ENCODE measurements at regions not wholly inside any gene's neighbourhood (a gene's known extent, or its start where the extent isn't known, plus 50 kb on each side); places are given as distances from the start of the nearest gene placed in this dataset.

GRCh38 chr13:84132491-84132890 lies 250.2 kb upstream of the SLITRK1 start:
- no peaks in the 10 kb centered on the region for H3K27me3 ChIP-seq (ENCODE audit: control insufficient read depth, insufficient read depth, low read length)
- dilution Hi-C loops (cut with HindIII; ENCODE audit: low sequenced_read_pairs, unreplicated experiment) (no loop called here), intact Hi-C loops (cut with micrococcal nuclease) (no loop called here), in situ Hi-C loops (cut with MboI; ENCODE audit: low sequenced_read_pairs) (no loop called here)
- H4K20me1 ChIP-seq (ENCODE audit: insufficient read depth, low read length): no peaks in the 10 kb centered on the region
- ATAC-seq (ENCODE audit: low read depth) (no peak), DNase-seq (no peak)
- no peak for TF ChIP-seq MAFK (IDR thresholded peaks at IDR 0.05; ENCODE audit: low read depth, low read length)
- TF ChIP-seq CHD1 (IDR thresholded peaks at IDR 0.05; ENCODE audit: low read depth, low read length): no peak
- TF ChIP-seq RAD21 (IDR thresholded peaks at IDR 0.05; ENCODE audit: low read length): no peak
- no peak for TF ChIP-seq RCOR1 (IDR thresholded peaks at IDR 0.05; ENCODE audit: insufficient replicate concordance, low read length)
- no peak for TF ChIP-seq FOS (IDR thresholded peaks at IDR 0.05; ENCODE audit: low read depth, low read length)
- TF ChIP-seq, protein P1, sequence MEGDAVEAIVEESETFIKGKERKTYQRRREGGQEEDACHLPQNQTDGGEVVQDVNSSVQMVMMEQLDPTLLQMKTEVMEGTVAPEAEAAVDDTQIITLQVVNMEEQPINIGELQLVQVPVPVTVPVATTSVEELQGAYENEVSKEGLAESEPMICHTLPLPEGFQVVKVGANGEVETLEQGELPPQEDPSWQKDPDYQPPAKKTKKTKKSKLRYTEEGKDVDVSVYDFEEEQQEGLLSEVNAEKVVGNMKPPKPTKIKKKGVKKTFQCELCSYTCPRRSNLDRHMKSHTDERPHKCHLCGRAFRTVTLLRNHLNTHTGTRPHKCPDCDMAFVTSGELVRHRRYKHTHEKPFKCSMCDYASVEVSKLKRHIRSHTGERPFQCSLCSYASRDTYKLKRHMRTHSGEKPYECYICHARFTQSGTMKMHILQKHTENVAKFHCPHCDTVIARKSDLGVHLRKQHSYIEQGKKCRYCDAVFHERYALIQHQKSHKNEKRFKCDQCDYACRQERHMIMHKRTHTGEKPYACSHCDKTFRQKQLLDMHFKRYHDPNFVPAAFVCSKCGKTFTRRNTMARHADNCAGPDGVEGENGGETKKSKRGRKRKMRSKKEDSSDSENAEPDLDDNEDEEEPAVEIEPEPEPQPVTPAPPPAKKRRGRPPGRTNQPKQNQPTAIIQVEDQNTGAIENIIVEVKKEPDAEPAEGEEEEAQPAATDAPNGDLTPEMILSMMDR (conservative IDR thresholded peaks at IDR 0.05; ENCODE audit: low read depth, low read length): no peak
- TF ChIP-seq, protein P2, sequence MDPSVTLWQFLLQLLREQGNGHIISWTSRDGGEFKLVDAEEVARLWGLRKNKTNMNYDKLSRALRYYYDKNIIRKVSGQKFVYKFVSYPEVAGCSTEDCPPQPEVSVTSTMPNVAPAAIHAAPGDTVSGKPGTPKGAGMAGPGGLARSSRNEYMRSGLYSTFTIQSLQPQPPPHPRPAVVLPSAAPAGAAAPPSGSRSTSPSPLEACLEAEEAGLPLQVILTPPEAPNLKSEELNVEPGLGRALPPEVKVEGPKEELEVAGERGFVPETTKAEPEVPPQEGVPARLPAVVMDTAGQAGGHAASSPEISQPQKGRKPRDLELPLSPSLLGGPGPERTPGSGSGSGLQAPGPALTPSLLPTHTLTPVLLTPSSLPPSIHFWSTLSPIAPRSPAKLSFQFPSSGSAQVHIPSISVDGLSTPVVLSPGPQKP (IDR thresholded peaks at IDR 0.05; ENCODE audit: borderline replicate concordance, low read depth, low read length): no peak
- no peak for TF ChIP-seq NFE2L2 (IDR thresholded peaks at IDR 0.05; ENCODE audit: low read depth, low read length)
- no peak for TF ChIP-seq BHLHE40 (IDR thresholded peaks at IDR 0.05; ENCODE audit: low read depth, low read length)
- TF ChIP-seq USF2 (IDR thresholded peaks at IDR 0.05; ENCODE audit: low read depth, low read length): no peak
- TF ChIP-seq MXI1 (IDR thresholded peaks at IDR 0.05; ENCODE audit: borderline replicate concordance, low read depth, low read length): no peak
- no peak for TF ChIP-seq CEBPB (IDR thresholded peaks at IDR 0.05; ENCODE audit: low read depth, low read length)
- no peak for TF ChIP-seq SMC3 (IDR thresholded peaks at IDR 0.05; ENCODE audit: low read depth, low read length)
- POLR2A ChIA-PET (ENCODE audit: unreplicated experiment): no interaction called here
- H3K4me1 ChIP-seq (ENCODE audit: control insufficient read depth, insufficient read depth, low read length): no peaks in the 10 kb centered on the region
- H3K9ac ChIP-seq (ENCODE audit: low read depth, low read length): no peak overlapping the region
- H3K4me2 ChIP-seq (ENCODE audit: low read depth, low read length): no peak overlapping the region
- H3K9me1 ChIP-seq (ENCODE audit: insufficient read depth, low read length): no peaks in the 10 kb centered on the region
- no peak overlapping the region for H3K56ac ChIP-seq (ENCODE audit: extremely low read depth, insufficient read depth, low read length)
- H4K8ac ChIP-seq (ENCODE audit: low read depth in 2 of 2, low read length in 2 of 2): no peak overlapping the region
- peaks cover 2% of the 10 kb centered on the region; the same call in 1 of the 2 replicates for H3K9me3 ChIP-seq (ENCODE audit: control insufficient read depth, insufficient read depth, low read length)
- H3K18ac ChIP-seq (ENCODE audit: low read depth, low read length): no peak overlapping the region
- H2BK120ac ChIP-seq (ENCODE audit: low read depth, low read length): no peak overlapping the region
- H4K5ac ChIP-seq (ENCODE audit: low read depth, low read length): no peak overlapping the region
- no TSS peak for BruUV-seq (replicated peaks)
- H3K79me1 ChIP-seq (ENCODE audit: low read depth in 1 of 2, low read length in 2 of 2): no peaks in the 10 kb centered on the region
- no peak overlapping the region for H3K14ac ChIP-seq (replicated peaks; ENCODE audit: low read depth, low read length)
- no peaks in the 10 kb centered on the region for H3K36me3 ChIP-seq (ENCODE audit: control insufficient read depth, insufficient read depth, low read length)
- CTCF ChIA-PET: no interaction called here
- H2AK9ac ChIP-seq (replicated peaks; ENCODE audit: low read depth, low read length, poor library complexity): no peak overlapping the region
- H2AK5ac ChIP-seq (ENCODE audit: low read depth, low read length): no peak overlapping the region
- no peak overlapping the region for H3K27ac ChIP-seq (ENCODE audit: insufficient read depth, low read length)
- H2AFZ ChIP-seq (replicated peaks; ENCODE audit: low read length, poor library complexity): no peak overlapping the region
- H2BK20ac ChIP-seq (ENCODE audit: low read depth, low read length): no peak overlapping the region
- H3K23ac ChIP-seq (ENCODE audit: low read depth, low read length): no peak overlapping the region
- H2BK5ac ChIP-seq (ENCODE audit: low read depth, low read length, poor library complexity, severe bottlenecking): no peak overlapping the region
- H2BK15ac ChIP-seq (ENCODE audit: low read depth, low read length): no peak overlapping the region
- no peak overlapping the region for H3K4me3 ChIP-seq (ENCODE audit: insufficient read depth, low read depth, low read length)
- no peak overlapping the region for H4K91ac ChIP-seq (ENCODE audit: insufficient read depth, low read depth, low read length)
- no peak overlapping the region for H3K4ac ChIP-seq (ENCODE audit: low read depth, low read length)

All from IMR-90 (cell line).